SU-DHL-6 (cell line): ENCODE measurements at regions not wholly inside any gene's neighbourhood (a gene's known extent, or its start where the extent isn't known, plus 50 kb on each side); places are given as distances from the start of the nearest gene placed in this dataset.

ENCODE experiments used
- H2AFZ ChIP-seq: fragments of 200-600 bp; sonication (generic); 2 replicates; pipeline ENCODE4 v1.6.1; 2014; ENCODE audit warnings: low read depth, mild to moderate bottlenecking, moderate library complexity, mixed read lengths, antibody characterized with exemption, low read length; ENCODE audit not compliant: severe bottlenecking
- H3F3A ChIP-seq: fragments of 200-600 bp; shearing (Covaris generic); 2 replicates; pipeline ENCODE4 v1.6.0; 2016; ENCODE audit warnings: antibody characterized with exemption, mild to moderate bottlenecking; ENCODE audit not compliant: insufficient read depth
- H3K27ac ChIP-seq: fragments of 200-600 bp; sonication (generic); 2 replicates; pipeline ENCODE4 v1.5.1; 2016; ENCODE audit warnings: low read depth, mild to moderate bottlenecking, low read length, moderate library complexity, mixed read lengths
- H3K27me3 ChIP-seq: fragments of 200-600 bp; sonication (generic), shearing (Covaris generic); 2 replicates; pipeline ENCODE4 v1.6.0; 2014; ENCODE audit warnings: mild to moderate bottlenecking, low read length
- H3K36me3 ChIP-seq: fragments of 200-600 bp; sonication (generic); 2 replicates; pipeline ENCODE4 v1.6.1; 2014; ENCODE audit warnings: mild to moderate bottlenecking, low read length, mixed read lengths
- H3K4me2 ChIP-seq: fragments of 300-600, 200-600 bp; shearing (Covaris generic), sonication (generic); 2 replicates; pipeline ENCODE4 v1.6.0; 2014; ENCODE audit warnings: low read length, low read depth, mild to moderate bottlenecking; ENCODE audit not compliant: poor library complexity, severe bottlenecking
- H3K4me3 ChIP-seq: fragments of 200-600 bp; sonication (generic); 2 replicates; pipeline ENCODE4 v1.5.1; 2014; ENCODE audit warnings: antibody characterized with exemption, low read length, mild to moderate bottlenecking, mixed read lengths; ENCODE audit not compliant: insufficient read depth, poor library complexity, severe bottlenecking
- H3K79me2 ChIP-seq: fragments of 200-600 bp; sonication (generic); 2 replicates; pipeline ENCODE4 v1.6.1; 2014; ENCODE audit warnings: mild to moderate bottlenecking, low read length, moderate library complexity; ENCODE audit not compliant: insufficient read depth
- H3K9ac ChIP-seq: fragments of 200-600 bp; sonication (generic); 2 replicates; pipeline ENCODE4 v1.7.0; 2014; ENCODE audit warnings: mild to moderate bottlenecking, low read length
- H3K9me2 ChIP-seq: fragments of 200-600 bp; sonication (generic); replicated peaks from 2 replicates; pipeline ENCODE4 v1.6.1; 2014; ENCODE audit warnings: low read length; ENCODE audit not compliant: insufficient read depth
- H3K9me3 ChIP-seq: fragments of 200-600 bp; sonication (generic); 2 replicates; pipeline ENCODE4 v1.6.1; 2014; ENCODE audit warnings: low read length, mixed read lengths; ENCODE audit not compliant: insufficient read depth
- H4K20me1 ChIP-seq: fragments of 200-600 bp; sonication (generic); 2 replicates; pipeline ENCODE4 v1.6.1; 2014; ENCODE audit warnings: low read depth, mild to moderate bottlenecking, antibody characterized with exemption, low read length, moderate library complexity, mixed read lengths
- EZH2phosphoT487 ChIP-seq: fragments of 200-600 bp; sonication (generic), shearing (Covaris generic); conservative IDR thresholded peaks from 2 replicates; pipeline ENCODE4 v1.6.1; 2018; ENCODE audit warnings: mild to moderate bottlenecking, antibody characterized with exemption, low read length, moderate library complexity, mixed read lengths
- TF ChIP-seq, protein P1 (sequence below): fragments of 200-600 bp; sonication (generic); IDR thresholded peaks from one replicate; pipeline ENCODE4 v1.5.1; 2017; ENCODE audit warnings: antibody characterized with exemption, mild to moderate bottlenecking, low read length, moderate library complexity; ENCODE audit not compliant: insufficient read depth, poor library complexity, severe bottlenecking

DNA sequence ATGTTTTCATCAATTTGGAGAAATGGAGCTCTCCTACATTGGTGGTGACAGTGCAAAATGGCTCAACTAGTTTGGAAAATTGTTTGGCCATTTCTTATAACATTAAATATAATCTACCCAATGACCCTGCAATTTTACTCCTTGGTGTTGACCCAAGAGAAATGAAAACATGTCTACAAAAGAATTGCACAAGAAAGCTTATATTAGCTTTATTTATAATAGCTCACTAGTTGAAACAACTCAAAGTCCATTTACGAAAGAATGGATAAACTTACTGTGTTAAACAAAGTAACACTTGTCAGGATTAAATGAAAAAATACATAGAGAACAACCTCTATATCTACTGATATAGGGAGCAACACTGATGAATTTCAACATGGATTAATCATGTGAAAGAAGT lies 539.9 kb downstream of the DNAJB9 start:
- no peak overlapping the region for H3K27ac ChIP-seq

DNA sequence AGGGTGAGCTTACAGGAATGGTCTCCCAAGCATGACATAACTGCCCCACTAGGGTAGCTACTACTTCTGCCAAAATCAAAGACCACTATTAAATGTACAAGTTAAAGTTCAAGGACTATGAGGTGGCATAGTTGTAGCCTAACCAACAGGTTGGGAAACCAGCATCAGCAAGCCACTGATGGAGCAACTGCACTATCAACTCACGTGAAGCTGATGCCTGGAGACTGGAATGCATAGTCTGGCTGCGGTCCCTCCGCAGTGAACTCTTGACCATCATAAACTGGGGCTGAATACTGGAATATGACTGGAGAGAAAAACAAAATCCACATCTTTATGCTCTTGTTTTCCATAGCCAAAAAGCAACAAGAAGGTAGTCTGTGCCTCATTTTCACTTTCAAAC lies 541.4 kb downstream of the DNAJB9 start:
- TF ChIP-seq, protein P1, sequence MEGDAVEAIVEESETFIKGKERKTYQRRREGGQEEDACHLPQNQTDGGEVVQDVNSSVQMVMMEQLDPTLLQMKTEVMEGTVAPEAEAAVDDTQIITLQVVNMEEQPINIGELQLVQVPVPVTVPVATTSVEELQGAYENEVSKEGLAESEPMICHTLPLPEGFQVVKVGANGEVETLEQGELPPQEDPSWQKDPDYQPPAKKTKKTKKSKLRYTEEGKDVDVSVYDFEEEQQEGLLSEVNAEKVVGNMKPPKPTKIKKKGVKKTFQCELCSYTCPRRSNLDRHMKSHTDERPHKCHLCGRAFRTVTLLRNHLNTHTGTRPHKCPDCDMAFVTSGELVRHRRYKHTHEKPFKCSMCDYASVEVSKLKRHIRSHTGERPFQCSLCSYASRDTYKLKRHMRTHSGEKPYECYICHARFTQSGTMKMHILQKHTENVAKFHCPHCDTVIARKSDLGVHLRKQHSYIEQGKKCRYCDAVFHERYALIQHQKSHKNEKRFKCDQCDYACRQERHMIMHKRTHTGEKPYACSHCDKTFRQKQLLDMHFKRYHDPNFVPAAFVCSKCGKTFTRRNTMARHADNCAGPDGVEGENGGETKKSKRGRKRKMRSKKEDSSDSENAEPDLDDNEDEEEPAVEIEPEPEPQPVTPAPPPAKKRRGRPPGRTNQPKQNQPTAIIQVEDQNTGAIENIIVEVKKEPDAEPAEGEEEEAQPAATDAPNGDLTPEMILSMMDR: no peak
- TF ChIP-seq EZH2phosphoT487: no peak
- Histone ChIP-seq H2AFZ (no peak overlapping the region), H3K79me2 (no peaks in the 10 kb centered on the region), H3K4me2 (no peak overlapping the region), H3K27ac (no peak overlapping the region), H3K4me3 (no peak overlapping the region), H3K9me3 (no peaks in the 10 kb centered on the region), H3K27me3 (no peaks in the 10 kb centered on the region), H3K9ac (no peak overlapping the region), H3K9me2 (no peaks in the 10 kb centered on the region), H3K36me3 (no peaks in the 10 kb centered on the region), H4K20me1 (no peaks in the 10 kb centered on the region), H3F3A (no peaks in the 10 kb centered on the region)

More for the DNA sequence above, 539.9 kb downstream of the DNAJB9 start:
- Histone ChIP-seq H4K20me1 (no peaks in the 10 kb centered on the region), H3K9me2 (no peaks in the 10 kb centered on the region), H3K4me3 (no peak overlapping the region), H3K79me2 (no peaks in the 10 kb centered on the region), H2AFZ (no peak overlapping the region), H3K4me2 (no peak overlapping the region), H3K9me3 (no peaks in the 10 kb centered on the region), H3K9ac (no peak overlapping the region), H3F3A (no peaks in the 10 kb centered on the region), H3K36me3 (no peaks in the 10 kb centered on the region), H3K27me3 (no peaks in the 10 kb centered on the region)
- TF ChIP-seq, protein P1: no peak
- TF ChIP-seq EZH2phosphoT487: no peak

DNA sequence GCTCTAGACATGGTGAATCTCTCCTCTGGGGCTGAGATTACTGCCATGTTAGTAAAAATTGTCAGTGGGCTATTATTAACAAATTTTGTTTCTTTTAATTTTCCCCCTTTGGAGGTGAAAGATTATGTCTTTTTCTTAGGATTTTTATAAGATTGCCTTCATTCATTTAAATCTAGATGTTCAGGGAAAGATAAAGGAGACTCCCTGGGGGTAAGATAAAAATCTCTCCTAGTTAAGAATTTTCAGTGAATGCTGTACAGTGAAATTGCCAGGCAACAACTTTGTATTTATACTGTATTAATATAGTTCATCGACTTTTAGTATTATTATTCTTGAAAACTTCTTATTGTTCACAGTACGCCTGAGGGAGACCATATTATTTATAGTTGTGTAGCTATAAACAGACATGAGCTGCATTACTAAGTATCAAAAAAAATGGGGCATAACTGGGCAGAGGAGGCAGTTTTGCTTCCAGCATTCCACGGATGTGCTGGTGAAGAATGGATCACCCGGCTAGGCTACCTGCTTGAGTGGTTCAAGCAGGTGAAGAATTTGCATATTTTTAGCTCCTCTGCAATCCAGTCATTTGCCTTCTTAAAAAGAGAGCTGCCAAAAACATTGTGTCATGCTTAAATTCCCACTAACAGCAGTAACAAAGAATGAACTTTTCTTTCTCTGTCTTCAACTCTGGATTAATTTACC lies 552.1 kb downstream of the DNAJB9 start:
- Histone ChIP-seq H3K4me2 (no peak overlapping the region), H3K4me3 (no peak overlapping the region), H3F3A (no peaks in the 10 kb centered on the region), H4K20me1 (no peaks in the 10 kb centered on the region), H3K9me2 (no peaks in the 10 kb centered on the region), H3K27me3 (no peaks in the 10 kb centered on the region), H3K27ac (no peak overlapping the region), H2AFZ (no peak overlapping the region), H3K9ac (no peak overlapping the region), H3K9me3 (no peaks in the 10 kb centered on the region), H3K79me2 (no peaks in the 10 kb centered on the region), H3K36me3 (no peaks in the 10 kb centered on the region)
- no peak for TF ChIP-seq EZH2phosphoT487
- TF ChIP-seq, protein P1: no peak
